ENCODE measurements at regions not wholly inside any gene's neighbourhood (a gene's known extent, or its start where the extent isn't known, plus 50 kb on each side); places are given as distances from the start of the nearest gene placed in this dataset.
A peak's percentile ranks its signal among the peaks of the same experiment; 100 is the strongest.

- intact Hi-C loops (cut with DNase I): no loop called here
- Histone ChIP-seq H3K4me3 (no peak overlapping the region), H3K27me3 (ENCODE audit: insufficient read depth in 3 of 3, low read length in 2 of 3) (peaks cover 0 to 2% (median 0%) of the 10 kb centered on the region in 3 donors), H3K27ac (no peak overlapping the region), H3K4me1 (no peaks in the 10 kb centered on the region), H3K36me3 (ENCODE audit: insufficient read depth in 1 of 2, low read depth in 1 of 2) (no peaks in the 10 kb centered on the region), H3K9me3 (no peaks in the 10 kb centered on the region)
- DNase-seq (no peak), ATAC-seq (no peak)
- TF ChIP-seq CTCF (IDR thresholded peaks at IDR 0.05): peak; percentile 9
- 82 to 84% (median 82%) methylated on average over 20 of the region's 20 CpGs for WGBS, 3 donors
Observed at GRCh38 chr5:2017540-2018389, 135.0 kb upstream of the IRX4 start.

GRCh38 chr5:2015961-2016360 is 133.2 kb upstream of the IRX4 start:
- intact Hi-C loops (cut with DNase I): no loop called here
- H3K9me3 ChIP-seq: no peaks in the 10 kb centered on the region
- no peak for DNase-seq
- 65 to 80% (median 67%) methylated on average over 8 of the region's 8 CpGs for WGBS, 3 donors
- no peaks in the 10 kb centered on the region for H3K27me3 ChIP-seq (ENCODE audit: insufficient read depth in 3 of 3, low read length in 2 of 3)
- no peak overlapping the region for H3K27ac ChIP-seq
- H3K36me3 ChIP-seq (ENCODE audit: insufficient read depth in 1 of 2, low read depth in 1 of 2): no peaks in the 10 kb centered on the region
- no peaks in the 10 kb centered on the region for H3K4me1 ChIP-seq
- no peak overlapping the region for H3K4me3 ChIP-seq
- no peak for TF ChIP-seq CTCF (IDR thresholded peaks at IDR 0.05)
- ATAC-seq: no peak

GRCh38 chr5:2015124-2015848 is 132.6 kb upstream of the IRX4 start:
- intact Hi-C loops (cut with DNase I): no loop called here
- Histone ChIP-seq H3K36me3 (ENCODE audit: insufficient read depth in 1 of 2, low read depth in 1 of 2) (no peaks in the 10 kb centered on the region), H3K9me3 (no peaks in the 10 kb centered on the region), H3K4me3 (no peak overlapping the region), H3K27ac (no peak overlapping the region), H3K4me1 (no peaks in the 10 kb centered on the region), H3K27me3 (ENCODE audit: insufficient read depth in 3 of 3, low read length in 2 of 3) (no peaks in the 10 kb centered on the region)
- DNase-seq (no peak), ATAC-seq (no peak)
- TF ChIP-seq CTCF (IDR thresholded peaks at IDR 0.05): no peak
- 74 to 81% (median 76%) methylated on average over 13 of the region's 13 CpGs for WGBS, 3 donors

- Histone ChIP-seq H3K4me1 (no peaks in the 10 kb centered on the region), H3K27me3 (ENCODE audit: insufficient read depth in 3 of 3, low read length in 2 of 3) (peaks cover 0 to 5% (median 0%) of the 10 kb centered on the region in 3 donors), H3K9me3 (no peaks in the 10 kb centered on the region), H3K36me3 (ENCODE audit: insufficient read depth in 1 of 2, low read depth in 1 of 2) (no peaks in the 10 kb centered on the region), H3K4me3 (no peak overlapping the region), H3K27ac (no peak overlapping the region)
- DNase-seq: no peak
- no peak for ATAC-seq
- WGBS, 3 donors: 76 to 85% (median 83%) methylated on average over 12 of the region's 12 CpGs
- intact Hi-C loops (cut with DNase I): no loop called here
- TF ChIP-seq CTCF (IDR thresholded peaks at IDR 0.05): no peak
Observed at GRCh38 chr5:2014058-2014610, 131.4 kb upstream of the IRX4 start.
